ENCODE measurements at regions not wholly inside any gene's neighbourhood (a gene's known extent, or its start where the extent isn't known, plus 50 kb on each side); places are given as distances from the start of the nearest gene placed in this dataset.
"Not testable (repeated sequence)": the region's sequence is repeated elsewhere in the genome, so short reads cannot be mapped to it uniquely, and the experiment has no call there.

- not testable (repeated sequence) for H4K20me1 ChIP-seq (ENCODE audit: insufficient read depth); H2AFZ ChIP-seq (ENCODE audit: low read depth, low read length); H3K79me2 ChIP-seq (replicated peaks; ENCODE audit: insufficient read depth, low read length); H3K9ac ChIP-seq (ENCODE audit: low read length); H3K27ac ChIP-seq (ENCODE audit: low read length); H3K9me3 ChIP-seq (ENCODE audit: low read length); H3K27me3 ChIP-seq (ENCODE audit: insufficient read depth, low read depth, low read length); H3K36me3 ChIP-seq (ENCODE audit: insufficient read depth, low read length); H3K9me2 ChIP-seq (ENCODE audit: insufficient read depth, low read length); H3F3A ChIP-seq (ENCODE audit: insufficient read depth, low read length, poor library complexity, severe bottlenecking); H3K4me2 ChIP-seq (ENCODE audit: low read length); H3K4me3 ChIP-seq (ENCODE audit: low read length)
These were observed 1244.5 kb downstream of the RPIA start for GRCh38 chr2:89936011-89936410.

DNA sequence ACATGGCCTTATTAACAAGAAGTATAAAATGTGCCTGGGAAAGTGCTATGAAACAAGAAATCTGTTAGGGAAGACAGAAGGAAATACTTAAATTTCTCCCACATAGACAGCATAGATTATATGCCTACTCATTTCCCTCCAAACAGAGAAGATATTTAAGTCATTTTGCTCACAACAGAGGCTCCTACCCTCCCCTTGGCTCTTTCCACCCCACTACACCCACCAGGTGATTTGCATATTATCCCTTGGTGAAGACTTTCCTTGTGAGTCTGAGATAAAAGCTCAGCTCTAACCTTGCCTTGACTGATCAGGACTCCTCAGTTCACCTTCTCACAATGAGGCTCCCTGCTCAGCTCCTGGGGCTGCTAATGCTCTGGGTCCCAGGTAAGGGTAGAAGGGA lies 1245.1 kb downstream of the RPIA start:
- H3K9ac ChIP-seq (ENCODE audit: low read length); H3K9me2 ChIP-seq (ENCODE audit: insufficient read depth, low read length); H3K27ac ChIP-seq (ENCODE audit: low read length); H3K4me3 ChIP-seq (ENCODE audit: low read length); H3K27me3 ChIP-seq (ENCODE audit: insufficient read depth, low read depth, low read length); H3K4me2 ChIP-seq (ENCODE audit: low read length); H3F3A ChIP-seq (ENCODE audit: insufficient read depth, low read length, poor library complexity, severe bottlenecking); H3K36me3 ChIP-seq (ENCODE audit: insufficient read depth, low read length); H4K20me1 ChIP-seq (ENCODE audit: insufficient read depth); H3K9me3 ChIP-seq (ENCODE audit: low read length); H3K79me2 ChIP-seq (replicated peaks; ENCODE audit: insufficient read depth, low read length); H2AFZ ChIP-seq (ENCODE audit: low read depth, low read length): not testable (repeated sequence)

DNA sequence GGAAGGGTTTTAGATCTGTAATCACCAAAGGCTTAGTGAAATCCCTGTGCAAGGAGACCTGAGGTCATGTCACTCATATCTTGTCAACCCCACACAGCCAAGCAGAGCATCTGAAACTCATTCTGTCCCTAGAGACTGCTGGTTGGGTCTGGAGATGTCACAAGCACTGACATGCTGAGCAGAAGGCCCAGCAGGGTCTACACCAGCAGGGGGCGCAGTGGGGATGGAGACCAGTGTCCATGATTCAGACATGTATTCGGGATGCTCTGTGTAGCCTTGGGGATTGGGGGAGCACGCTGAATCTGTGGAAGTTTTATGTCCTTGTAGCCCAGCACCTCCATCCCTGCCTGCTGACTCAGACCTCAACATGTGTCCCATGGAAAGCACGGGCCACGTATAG lies 1247.3 kb downstream of the RPIA start:
- H3K9me3 ChIP-seq (ENCODE audit: low read length); H3K36me3 ChIP-seq (ENCODE audit: insufficient read depth, low read length); H3K4me2 ChIP-seq (ENCODE audit: low read length); H2AFZ ChIP-seq (ENCODE audit: low read depth, low read length); H3F3A ChIP-seq (ENCODE audit: insufficient read depth, low read length, poor library complexity, severe bottlenecking); H3K9ac ChIP-seq (ENCODE audit: low read length); H3K4me3 ChIP-seq (ENCODE audit: low read length); H3K27ac ChIP-seq (ENCODE audit: low read length); H3K9me2 ChIP-seq (ENCODE audit: insufficient read depth, low read length); H3K27me3 ChIP-seq (ENCODE audit: insufficient read depth, low read depth, low read length); H3K79me2 ChIP-seq (replicated peaks; ENCODE audit: insufficient read depth, low read length); H4K20me1 ChIP-seq (ENCODE audit: insufficient read depth): not testable (repeated sequence)

DNA sequence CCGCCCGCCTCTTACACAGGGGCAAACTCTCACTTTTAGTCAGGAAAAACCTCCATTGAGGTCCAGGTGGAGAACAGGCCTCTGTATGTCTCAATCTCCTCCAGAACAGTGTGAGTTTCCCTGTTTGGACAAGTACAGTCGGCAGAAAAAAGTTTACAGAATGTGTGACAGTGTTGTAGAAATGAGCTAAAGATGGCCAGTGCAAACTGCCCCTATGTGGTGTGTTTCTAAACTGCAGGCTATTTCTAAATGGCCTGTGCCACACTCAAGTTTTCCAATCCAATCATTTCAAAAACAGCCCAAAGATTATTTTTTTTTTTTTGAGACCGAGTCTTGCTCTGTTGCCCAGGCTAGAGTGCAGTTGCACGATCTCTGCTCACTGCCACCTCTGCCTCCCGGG lies 1252.8 kb downstream of the RPIA start:
- H4K20me1 ChIP-seq (ENCODE audit: insufficient read depth); H3K9me3 ChIP-seq (ENCODE audit: low read length); H2AFZ ChIP-seq (ENCODE audit: low read depth, low read length); H3K27ac ChIP-seq (ENCODE audit: low read length); H3F3A ChIP-seq (ENCODE audit: insufficient read depth, low read length, poor library complexity, severe bottlenecking); H3K4me2 ChIP-seq (ENCODE audit: low read length); H3K27me3 ChIP-seq (ENCODE audit: insufficient read depth, low read depth, low read length); H3K36me3 ChIP-seq (ENCODE audit: insufficient read depth, low read length); H3K9ac ChIP-seq (ENCODE audit: low read length); H3K9me2 ChIP-seq (ENCODE audit: insufficient read depth, low read length); H3K79me2 ChIP-seq (replicated peaks; ENCODE audit: insufficient read depth, low read length); H3K4me3 ChIP-seq (ENCODE audit: low read length): not testable (repeated sequence)

DNA sequence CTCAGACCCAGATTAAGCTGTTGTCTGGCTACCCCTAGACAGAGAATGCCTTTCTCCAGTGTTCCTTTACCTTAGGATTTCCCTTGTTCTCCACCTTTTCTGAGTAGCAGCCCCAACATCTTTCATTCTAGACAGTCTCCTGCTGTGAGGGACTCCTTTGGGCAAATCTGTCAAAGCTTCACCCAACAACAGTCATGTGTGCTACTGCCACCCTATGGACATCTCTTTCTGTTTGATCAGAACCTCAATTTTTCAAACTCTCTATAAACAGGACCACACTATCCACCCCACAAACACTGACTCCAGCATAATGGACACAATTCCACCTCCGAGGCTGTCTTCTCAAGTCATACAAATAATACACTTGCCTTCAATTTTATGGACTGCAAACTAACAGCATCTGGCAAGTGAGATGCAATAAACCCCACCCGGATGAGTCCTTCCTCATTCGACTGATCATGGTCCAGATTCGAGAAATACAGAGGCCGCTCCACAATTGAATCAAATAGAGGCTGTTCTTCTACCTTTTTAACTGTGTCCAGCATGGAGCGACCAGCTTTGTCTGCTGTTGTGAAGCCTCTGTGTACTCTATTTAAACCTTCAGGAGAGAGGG lies 1253.6 kb downstream of the RPIA start:
- H3F3A ChIP-seq (ENCODE audit: insufficient read depth, low read length, poor library complexity, severe bottlenecking); H3K27ac ChIP-seq (ENCODE audit: low read length); H3K79me2 ChIP-seq (replicated peaks; ENCODE audit: insufficient read depth, low read length); H4K20me1 ChIP-seq (ENCODE audit: insufficient read depth); H3K4me3 ChIP-seq (ENCODE audit: low read length); H3K9ac ChIP-seq (ENCODE audit: low read length); H3K36me3 ChIP-seq (ENCODE audit: insufficient read depth, low read length); H3K4me2 ChIP-seq (ENCODE audit: low read length); H3K9me2 ChIP-seq (ENCODE audit: insufficient read depth, low read length); H3K27me3 ChIP-seq (ENCODE audit: insufficient read depth, low read depth, low read length); H3K9me3 ChIP-seq (ENCODE audit: low read length); H2AFZ ChIP-seq (ENCODE audit: low read depth, low read length): not testable (repeated sequence)

DNA sequence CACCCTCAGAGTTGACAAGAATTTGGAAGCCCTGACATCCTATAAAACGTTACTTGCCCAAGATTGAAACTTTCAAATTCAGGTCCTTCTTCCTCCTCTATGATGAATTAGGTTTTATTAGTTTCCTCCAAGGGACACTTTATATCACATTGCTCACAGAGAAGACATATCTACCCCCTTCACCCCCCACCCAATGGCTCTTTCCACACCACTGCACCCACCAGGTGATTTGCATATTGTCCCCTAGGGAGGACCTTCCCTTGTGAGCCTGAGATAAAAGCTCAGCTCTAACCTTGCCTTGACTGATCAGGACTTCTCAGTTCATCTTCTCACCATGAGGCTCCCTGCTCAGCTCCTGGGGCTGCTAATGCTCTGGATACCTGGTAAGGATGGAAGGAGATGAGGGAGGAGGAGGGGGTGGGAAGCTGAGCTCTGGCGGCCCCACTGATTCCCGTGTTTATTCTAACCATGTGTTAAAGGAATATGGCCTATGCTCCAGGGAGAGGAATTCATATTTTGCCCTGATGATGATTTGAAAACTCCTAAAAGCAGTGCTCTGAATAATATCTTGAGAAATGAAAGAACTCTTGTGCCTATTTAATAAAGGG lies 1255.8 kb downstream of the RPIA start:
- H3K36me3 ChIP-seq (ENCODE audit: insufficient read depth, low read length); H3K27ac ChIP-seq (ENCODE audit: low read length); H4K20me1 ChIP-seq (ENCODE audit: insufficient read depth); H3F3A ChIP-seq (ENCODE audit: insufficient read depth, low read length, poor library complexity, severe bottlenecking); H3K27me3 ChIP-seq (ENCODE audit: insufficient read depth, low read depth, low read length); H3K4me2 ChIP-seq (ENCODE audit: low read length); H3K9me3 ChIP-seq (ENCODE audit: low read length); H3K4me3 ChIP-seq (ENCODE audit: low read length); H2AFZ ChIP-seq (ENCODE audit: low read depth, low read length); H3K9me2 ChIP-seq (ENCODE audit: insufficient read depth, low read length); H3K79me2 ChIP-seq (replicated peaks; ENCODE audit: insufficient read depth, low read length); H3K9ac ChIP-seq (ENCODE audit: low read length): not testable (repeated sequence)

DNA sequence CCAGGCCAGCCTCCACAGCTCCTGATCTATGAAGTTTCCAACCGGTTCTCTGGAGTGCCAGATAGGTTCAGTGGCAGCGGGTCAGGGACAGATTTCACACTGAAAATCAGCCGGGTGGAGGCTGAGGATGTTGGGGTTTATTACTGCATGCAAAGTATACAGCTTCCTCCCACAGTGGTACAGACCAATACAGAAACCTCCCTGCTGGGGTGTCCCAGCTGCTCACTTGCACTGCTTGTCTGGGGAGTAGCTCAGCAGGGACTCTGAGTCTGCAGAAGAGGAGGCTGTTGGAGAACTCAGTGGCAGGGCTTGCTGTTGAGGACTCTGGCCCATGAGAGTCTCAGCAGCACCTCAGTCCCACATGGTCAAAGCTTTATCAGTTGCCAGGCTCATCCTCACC lies 1256.6 kb downstream of the RPIA start:
- not testable (repeated sequence) for H3K9me3 ChIP-seq (ENCODE audit: low read length); H2AFZ ChIP-seq (ENCODE audit: low read depth, low read length); H3K27me3 ChIP-seq (ENCODE audit: insufficient read depth, low read depth, low read length); H3K79me2 ChIP-seq (replicated peaks; ENCODE audit: insufficient read depth, low read length); H3K4me2 ChIP-seq (ENCODE audit: low read length); H3K4me3 ChIP-seq (ENCODE audit: low read length); H3K9ac ChIP-seq (ENCODE audit: low read length); H3K9me2 ChIP-seq (ENCODE audit: insufficient read depth, low read length); H3K27ac ChIP-seq (ENCODE audit: low read length); H4K20me1 ChIP-seq (ENCODE audit: insufficient read depth); H3F3A ChIP-seq (ENCODE audit: insufficient read depth, low read length, poor library complexity, severe bottlenecking); H3K36me3 ChIP-seq (ENCODE audit: insufficient read depth, low read length)

DNA sequence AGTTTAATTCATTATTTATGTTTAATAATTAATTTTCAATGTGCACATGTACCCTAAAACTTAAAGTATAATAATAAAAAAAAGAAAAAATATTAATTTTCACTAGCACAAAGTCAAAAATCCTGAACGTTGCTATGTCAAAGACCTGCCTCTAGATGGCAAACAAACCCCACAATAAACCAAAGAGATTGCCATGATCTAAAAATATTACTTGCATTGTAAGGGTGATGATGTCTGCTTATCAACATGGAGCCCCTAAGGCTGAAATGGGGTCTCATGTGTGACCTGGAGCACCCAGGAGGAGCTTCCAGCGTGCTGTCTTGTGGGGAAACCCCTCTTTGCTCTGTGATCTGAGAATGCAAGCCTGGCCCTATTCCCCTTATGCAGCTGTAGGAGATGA lies 1259.3 kb downstream of the RPIA start:
- not testable (repeated sequence) for H3F3A ChIP-seq (ENCODE audit: insufficient read depth, low read length, poor library complexity, severe bottlenecking); H3K9me2 ChIP-seq (ENCODE audit: insufficient read depth, low read length); H3K4me2 ChIP-seq (ENCODE audit: low read length); H3K27me3 ChIP-seq (ENCODE audit: insufficient read depth, low read depth, low read length); H3K36me3 ChIP-seq (ENCODE audit: insufficient read depth, low read length); H3K27ac ChIP-seq (ENCODE audit: low read length); H3K79me2 ChIP-seq (replicated peaks; ENCODE audit: insufficient read depth, low read length); H3K9ac ChIP-seq (ENCODE audit: low read length); H3K4me3 ChIP-seq (ENCODE audit: low read length); H3K9me3 ChIP-seq (ENCODE audit: low read length); H4K20me1 ChIP-seq (ENCODE audit: insufficient read depth); H2AFZ ChIP-seq (ENCODE audit: low read depth, low read length)
